ENCODE measurements at regions not wholly inside any gene's neighbourhood (a gene's known extent, or its start where the extent isn't known, plus 50 kb on each side); places are given as distances from the start of the nearest gene placed in this dataset.

GRCh38 chr6:14925025-14925698, 320.7 kb upstream of the JARID2 start:
- no peak for DNase-seq
- H3K27me3 ChIP-seq (ENCODE audit: insufficient read depth in 3 of 3, low read length in 2 of 3), result no peaks in the 10 kb centered on the region
- peak overlapping the region; percentile 20 for H3K4me3 ChIP-seq
- no peaks in the 10 kb centered on the region for H3K9me3 ChIP-seq
- TF ChIP-seq, protein P1, sequence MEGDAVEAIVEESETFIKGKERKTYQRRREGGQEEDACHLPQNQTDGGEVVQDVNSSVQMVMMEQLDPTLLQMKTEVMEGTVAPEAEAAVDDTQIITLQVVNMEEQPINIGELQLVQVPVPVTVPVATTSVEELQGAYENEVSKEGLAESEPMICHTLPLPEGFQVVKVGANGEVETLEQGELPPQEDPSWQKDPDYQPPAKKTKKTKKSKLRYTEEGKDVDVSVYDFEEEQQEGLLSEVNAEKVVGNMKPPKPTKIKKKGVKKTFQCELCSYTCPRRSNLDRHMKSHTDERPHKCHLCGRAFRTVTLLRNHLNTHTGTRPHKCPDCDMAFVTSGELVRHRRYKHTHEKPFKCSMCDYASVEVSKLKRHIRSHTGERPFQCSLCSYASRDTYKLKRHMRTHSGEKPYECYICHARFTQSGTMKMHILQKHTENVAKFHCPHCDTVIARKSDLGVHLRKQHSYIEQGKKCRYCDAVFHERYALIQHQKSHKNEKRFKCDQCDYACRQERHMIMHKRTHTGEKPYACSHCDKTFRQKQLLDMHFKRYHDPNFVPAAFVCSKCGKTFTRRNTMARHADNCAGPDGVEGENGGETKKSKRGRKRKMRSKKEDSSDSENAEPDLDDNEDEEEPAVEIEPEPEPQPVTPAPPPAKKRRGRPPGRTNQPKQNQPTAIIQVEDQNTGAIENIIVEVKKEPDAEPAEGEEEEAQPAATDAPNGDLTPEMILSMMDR (IDR thresholded peaks at IDR 0.05), result no peak
- 13 to 27% (median 19%) methylated on average over 5 of the region's 5 CpGs for WGBS, 3 donors
- H3K36me3 ChIP-seq (ENCODE audit: insufficient read depth in 1 of 2, low read depth in 1 of 2), result no peaks in the 10 kb centered on the region
- intact Hi-C loops (cut with DNase I), result loop anchor here in 1 of 2 donors (10.0 kb wide), 1 partner anchor 140 kb away; no protein-coding TSS in a partner anchor
- H3K4me1 ChIP-seq, result peaks cover 60% of the 10 kb centered on the region
- H3K27ac ChIP-seq, result peak overlapping the region; percentile 75
- peak in 1 of 4 donors; percentile 35 for ATAC-seq

DNA sequence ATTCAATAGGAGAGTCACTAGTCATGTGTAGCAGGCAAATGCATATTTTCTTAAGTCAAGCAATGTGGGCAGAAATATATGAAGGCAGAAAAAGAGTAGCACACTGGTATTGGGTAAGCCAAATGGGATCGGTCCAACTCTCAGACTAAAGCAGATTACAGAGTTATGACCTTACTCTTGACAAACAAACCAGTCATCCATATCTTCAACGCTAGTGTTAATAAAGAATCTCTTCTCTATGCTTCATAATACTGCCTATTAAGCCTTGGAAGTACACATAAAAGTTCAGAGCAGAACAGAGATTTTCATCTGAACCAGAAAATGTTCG, 320.2 kb upstream of the JARID2 start:
- 34 to 52% (median 43%) methylated on average over 3 of the region's 3 CpGs for WGBS, 3 donors
- H3K9me3 ChIP-seq, result no peaks in the 10 kb centered on the region
- intact Hi-C loops (cut with DNase I), result loop anchor here in 1 of 2 donors (10.0 kb wide), 1 partner anchor 139 kb away; no protein-coding TSS in a partner anchor
- peaks cover 57% of the 10 kb centered on the region for H3K4me1 ChIP-seq
- no peak for ATAC-seq
- no peak overlapping the region for H3K4me3 ChIP-seq
- DNase-seq, result no peak
- TF ChIP-seq, protein P1 (IDR thresholded peaks at IDR 0.05), result no peak
- H3K27me3 ChIP-seq (ENCODE audit: insufficient read depth in 3 of 3, low read length in 2 of 3), result no peaks in the 10 kb centered on the region
- peak overlapping the region; percentile 75 for H3K27ac ChIP-seq
- no peaks in the 10 kb centered on the region for H3K36me3 ChIP-seq (ENCODE audit: insufficient read depth in 1 of 2, low read depth in 1 of 2)

DNA sequence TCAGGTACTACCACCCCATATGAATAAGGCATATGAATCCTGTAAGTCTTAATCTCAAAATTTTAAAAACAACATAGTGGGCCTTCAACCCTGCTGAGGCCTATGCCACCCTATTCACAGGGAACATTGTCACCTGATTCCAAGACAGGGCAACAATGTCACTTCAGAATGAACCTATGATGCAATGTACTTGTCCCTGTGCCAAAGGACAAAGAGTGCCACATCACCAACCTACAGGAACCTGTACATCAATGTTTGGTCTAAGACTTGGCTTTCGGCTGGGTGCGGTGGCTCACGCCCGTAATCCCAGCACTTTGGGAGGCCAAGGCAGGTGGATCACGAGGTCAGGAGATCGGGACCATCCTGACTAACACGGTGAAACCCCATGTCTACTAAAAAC, 318.5 kb upstream of the JARID2 start:
- no peak for DNase-seq
- ATAC-seq, result peak in 3 of 4 donors; percentile 60 to 68 (median 64)
- WGBS, 3 donors, result 67 to 94% (median 67%) methylated on average over 7 of the region's 7 CpGs
- Histone ChIP-seq H3K27ac (no peak overlapping the region), H3K27me3 (ENCODE audit: insufficient read depth in 3 of 3, low read length in 2 of 3) (no peaks in the 10 kb centered on the region), H3K36me3 (ENCODE audit: insufficient read depth in 1 of 2, low read depth in 1 of 2) (no peaks in the 10 kb centered on the region), H3K4me3 (no peak overlapping the region), H3K4me1 (peaks cover 40% of the 10 kb centered on the region), H3K9me3 (no peaks in the 10 kb centered on the region)
- intact Hi-C loops (cut with DNase I), result loop anchor here in 1 of 2 donors (10.0 kb wide), 1 partner anchor 137 kb away; no protein-coding TSS in a partner anchor
- TF ChIP-seq, protein P1 (IDR thresholded peaks at IDR 0.05), result no peak

DNA sequence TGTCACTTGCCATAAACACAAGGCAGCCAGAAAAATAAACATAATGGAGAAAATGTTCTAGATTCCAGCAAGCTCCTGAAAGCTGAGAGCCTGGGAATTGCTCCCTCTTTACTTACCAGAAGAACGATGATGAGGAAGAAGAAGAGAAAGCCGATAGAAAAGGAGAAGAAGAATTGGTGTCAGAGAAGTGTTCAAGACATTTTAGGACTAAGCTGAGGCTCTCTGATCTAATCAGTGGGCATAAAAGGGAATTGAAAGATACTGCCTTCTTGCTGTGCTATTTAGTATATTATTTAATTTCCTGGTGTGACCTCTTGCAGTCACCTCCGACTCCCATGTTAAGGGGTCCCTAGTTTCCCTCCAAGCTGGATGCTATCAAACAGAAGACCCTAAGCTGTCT, 316.6 kb upstream of the JARID2 start:
- no peak overlapping the region for H3K4me3 ChIP-seq
- H3K9me3 ChIP-seq, result no peaks in the 10 kb centered on the region
- H3K4me1 ChIP-seq, result peaks cover 22% of the 10 kb centered on the region
- DNase-seq (no peak), ATAC-seq (no peak)
- H3K27me3 ChIP-seq (ENCODE audit: insufficient read depth in 3 of 3, low read length in 2 of 3), result no peaks in the 10 kb centered on the region
- 87 to 97% (median 89%) methylated on average over 3 of the region's 3 CpGs for WGBS, 3 donors
- no peaks in the 10 kb centered on the region for H3K36me3 ChIP-seq (ENCODE audit: insufficient read depth in 1 of 2, low read depth in 1 of 2)
- intact Hi-C loops (cut with DNase I), result loop anchor here (2.0 to 10.0 kb wide), 2 partner anchors 74 to 136 kb away; no protein-coding TSS in a partner anchor
- TF ChIP-seq, protein P1 (IDR thresholded peaks at IDR 0.05), result no peak
- no peak overlapping the region for H3K27ac ChIP-seq
